T-helper 1 cell (primary cell): ENCODE measurements at regions not wholly inside any gene's neighbourhood (a gene's known extent, or its start where the extent isn't known, plus 50 kb on each side); places are given as distances from the start of the nearest gene placed in this dataset.

ENCODE experiments used
- DNase-seq, 5 donors: peaks; one replicate each; pipeline ENCODE4 v3.0.0-alpha.2; 2012 to 2020

DNA sequence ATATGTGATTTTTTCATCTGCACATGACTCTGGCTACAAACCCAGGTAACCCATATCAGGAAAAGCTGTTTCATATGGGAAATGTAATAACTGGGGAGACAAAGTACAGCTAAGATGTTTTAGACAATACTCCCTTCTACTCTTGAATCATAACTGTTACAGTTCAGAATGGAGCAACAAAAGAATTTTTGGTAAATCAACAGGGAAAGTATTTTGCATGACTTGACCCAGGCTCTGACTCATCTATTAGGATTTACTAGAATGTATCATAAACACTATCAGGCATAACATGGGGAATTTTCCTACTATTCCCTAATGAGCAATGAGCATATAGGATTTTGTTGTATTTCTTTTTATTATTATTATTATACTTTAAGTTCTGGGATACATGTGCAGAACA, 553.0 kb downstream of the SLC16A7 start:
- DNase-seq: no peak

DNA sequence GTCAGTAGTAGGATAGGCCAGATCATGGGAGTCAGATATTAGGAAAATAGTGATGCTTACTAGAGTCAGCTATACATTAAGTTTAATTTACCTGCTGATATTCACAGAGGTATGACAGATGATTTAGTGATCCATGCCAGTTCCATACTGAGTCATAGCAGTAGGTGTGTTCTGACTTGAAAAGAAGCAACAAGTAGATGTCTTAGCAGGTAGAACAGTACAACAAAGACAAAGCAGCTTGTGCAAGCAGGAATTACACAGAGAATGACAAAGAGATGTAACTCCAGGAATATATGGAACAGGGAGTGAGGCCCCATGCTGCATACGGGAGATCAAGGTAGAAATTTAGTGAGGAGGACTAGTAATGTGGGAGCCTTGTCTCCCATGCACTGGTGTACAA, 556.9 kb downstream of the SLC16A7 start:
- DNase-seq: no peak

GRCh38 chr12:60159761-60160160, 563.9 kb downstream of the SLC16A7 start:
- no peak for DNase-seq

- DNase-seq: no peak
Observed at GRCh38 chr12:60162988-60163720, 567.3 kb downstream of the SLC16A7 start.

- no peak for DNase-seq
Observed at GRCh38 chr12:60165781-60166180, 570.0 kb downstream of the SLC16A7 start.

DNA sequence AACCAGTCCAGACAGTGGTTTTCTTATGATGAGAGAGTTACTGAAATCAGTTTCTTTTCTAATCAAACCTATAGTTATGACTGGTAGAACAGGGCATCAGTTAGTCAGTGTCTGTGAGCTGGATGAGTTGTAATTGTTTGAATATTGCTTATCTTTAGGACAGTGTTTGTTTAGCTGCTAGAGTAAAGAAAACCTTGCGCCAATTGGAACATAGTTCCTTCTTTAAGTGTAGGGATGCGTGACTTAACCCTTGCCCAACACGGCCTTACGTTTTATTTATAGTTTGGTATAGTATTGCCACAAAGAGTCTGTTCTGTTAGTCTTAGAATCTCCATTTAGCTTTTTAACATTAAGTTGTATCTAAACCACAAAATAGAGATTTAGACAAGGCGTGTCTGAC, 572.6 kb downstream of the SLC16A7 start:
- DNase-seq: no peak

GRCh38 chr12:60169904-60170303, 574.1 kb downstream of the SLC16A7 start:
- DNase-seq: no peak

GRCh38 chr12:60172266-60173211, 576.7 kb downstream of the SLC16A7 start:
- DNase-seq: no peak

GRCh38 chr12:60173224-60174170, 577.7 kb downstream of the SLC16A7 start:
- DNase-seq: no peak

GRCh38 chr12:60174476-60174875, 578.6 kb downstream of the SLC16A7 start:
- DNase-seq: no peak

DNA sequence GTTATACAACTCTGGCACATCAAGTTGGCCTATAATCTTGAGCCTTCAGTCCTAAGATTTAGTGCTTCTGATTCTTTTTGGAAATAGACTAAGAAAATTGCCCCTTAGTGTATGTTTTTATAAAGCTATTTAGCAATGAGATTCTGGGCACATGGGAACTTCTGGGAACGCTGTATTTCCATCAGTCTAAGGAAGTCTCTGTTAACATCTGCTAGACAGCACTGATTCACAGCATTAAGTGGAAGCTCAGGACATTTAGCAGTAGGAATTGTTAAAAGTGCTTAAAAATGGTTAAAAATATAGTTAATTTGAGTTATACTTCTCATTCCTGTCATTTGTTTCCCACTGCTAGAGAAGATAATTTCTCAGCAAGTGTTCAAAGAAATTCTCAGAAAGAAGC, 579.1 kb downstream of the SLC16A7 start:
- DNase-seq: no peak

DNA sequence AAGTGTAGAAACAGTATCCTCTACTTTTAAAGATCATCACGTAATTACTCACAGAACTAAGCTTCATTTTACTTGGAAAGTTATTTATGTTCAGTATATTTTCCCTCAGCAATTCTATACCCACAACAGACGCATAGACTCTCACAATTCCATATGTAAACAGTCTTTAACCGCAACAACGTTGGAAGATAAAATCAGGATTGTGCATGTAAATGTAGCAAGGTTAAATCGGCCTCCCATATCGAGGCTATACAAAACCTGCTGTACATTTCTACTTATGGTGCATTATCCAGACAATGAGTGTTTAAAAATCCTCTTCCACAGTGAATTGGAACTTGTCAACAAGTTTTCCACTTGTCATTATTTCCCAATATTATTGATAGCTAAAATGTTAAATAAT, 581.1 kb downstream of the SLC16A7 start:
- DNase-seq: no peak

DNA sequence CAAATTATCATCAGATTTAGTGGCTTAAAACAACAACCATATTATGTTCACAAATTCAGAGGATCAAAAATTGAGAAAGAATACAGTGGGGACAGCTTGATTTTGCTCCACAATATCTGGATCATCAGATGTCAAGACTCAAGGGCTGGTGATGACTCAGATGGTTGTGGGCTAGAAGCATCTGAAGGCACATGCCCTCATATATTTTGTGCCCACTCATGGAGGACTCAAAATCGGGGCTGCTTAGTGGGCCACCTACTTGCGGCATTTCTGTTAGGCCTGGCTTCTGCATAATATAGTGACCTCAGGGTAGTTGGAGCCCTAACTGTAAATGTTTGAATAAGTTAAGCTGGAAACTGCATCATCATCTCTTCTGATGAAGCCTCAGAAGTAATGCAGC, 584.5 kb downstream of the SLC16A7 start:
- DNase-seq: no peak

GRCh38 chr12:60182354-60182753, 586.5 kb downstream of the SLC16A7 start:
- no peak for DNase-seq

- DNase-seq: no peak
Observed at GRCh38 chr12:60184096-60184495, 588.3 kb downstream of the SLC16A7 start.

- DNase-seq: no peak
Observed at GRCh38 chr12:60185060-60185459, 589.2 kb downstream of the SLC16A7 start.

GRCh38 chr12:60191271-60191670, 595.4 kb downstream of the SLC16A7 start:
- no peak for DNase-seq

- DNase-seq: no peak
Observed at GRCh38 chr12:60191676-60192359, 596.0 kb downstream of the SLC16A7 start.

- DNase-seq: no peak
Observed at GRCh38 chr12:60194678-60195077, 598.8 kb downstream of the SLC16A7 start.

GRCh38 chr12:60195483-60195882, 599.7 kb downstream of the SLC16A7 start:
- no peak for DNase-seq

- DNase-seq: no peak
Observed at GRCh38 chr12:60196366-60196765, 600.5 kb downstream of the SLC16A7 start.

DNA sequence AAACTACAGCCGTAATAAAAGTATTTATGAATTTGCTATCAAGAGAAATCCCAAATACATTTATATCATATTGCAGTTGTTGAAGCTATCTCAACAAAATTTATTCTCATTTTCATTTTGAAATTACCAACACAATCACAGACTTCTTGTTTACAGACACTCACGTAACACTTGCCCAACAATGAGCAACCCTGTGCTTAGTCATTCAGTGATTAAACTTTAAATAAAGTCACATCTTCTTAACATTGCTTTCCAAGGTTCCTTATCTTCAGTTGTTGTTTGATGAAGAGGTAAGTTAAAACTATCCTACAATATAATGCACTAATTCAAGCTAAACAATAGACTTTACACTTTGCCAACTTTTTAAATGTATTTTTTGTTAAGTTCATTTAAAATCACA, 601.8 kb downstream of the SLC16A7 start:
- DNase-seq: no peak
